Epithelial cell of esophagus (primary cell): ENCODE measurements at regions not wholly inside any gene's neighbourhood (a gene's known extent, or its start where the extent isn't known, plus 50 kb on each side); places are given as distances from the start of the nearest gene placed in this dataset.

ENCODE experiments used
- DNase-seq: peaks from one replicate; pipeline ENCODE4 v3.0.0; 2010; ENCODE audit warnings: low read depth
- H3K4me3 ChIP-seq: 2 replicates; pipeline ENCODE4 v1.5.1; 2011; ENCODE audit warnings: mild to moderate bottlenecking, low read length, control low read depth
- CTCF ChIP-seq: IDR thresholded peaks from 2 replicates; pipeline ENCODE4 v1.5.1; 2011; ENCODE audit warnings: low read depth, mild to moderate bottlenecking, low read length, control low read depth, inconsistent platforms; ENCODE audit not compliant: insufficient read depth; ENCODE audit errors: missing control alignments

- no peak overlapping the region for H3K4me3 ChIP-seq
- DNase-seq, result no peak
- TF ChIP-seq CTCF, result no peak
Measured at GRCh38 chr17:37844977-37845293, 79.3 kb upstream of the TBC1D3K start.

- no peak overlapping the region for H3K4me3 ChIP-seq
- DNase-seq, result peak; percentile 47
- TF ChIP-seq CTCF, result peak; percentile 68
Measured at GRCh38 chr17:37844158-37844976, 79.8 kb upstream of the TBC1D3K start.

- DNase-seq, result no peak
- TF ChIP-seq CTCF, result no peak
- no peak overlapping the region for H3K4me3 ChIP-seq
Measured at GRCh38 chr17:37842401-37842800, 81.8 kb upstream of the TBC1D3K start.

- DNase-seq, result no peak
- no peak for TF ChIP-seq CTCF
- no peak overlapping the region for H3K4me3 ChIP-seq
Measured at GRCh38 chr17:37841232-37841631, 83.0 kb upstream of the TBC1D3K start.

GRCh38 chr17:37840576-37840975 is 83.6 kb upstream of the TBC1D3K start:
- no peak for TF ChIP-seq CTCF
- H3K4me3 ChIP-seq, result no peak overlapping the region

GRCh38 chr17:37839196-37839978 is 84.8 kb upstream of the TBC1D3K start:
- no peak for DNase-seq
- no peak overlapping the region for H3K4me3 ChIP-seq
- TF ChIP-seq CTCF, result no peak

More at GRCh38 chr17:37840576-37840975, 83.6 kb upstream of the TBC1D3K start:
- DNase-seq, result no peak
